AML-193 (cell line): ENCODE measurements at regions not wholly inside any gene's neighbourhood (a gene's known extent, or its start where the extent isn't known, plus 50 kb on each side); places are given as distances from the start of the nearest gene placed in this dataset.
"Not testable (repeated sequence)": the region's sequence is repeated elsewhere in the genome, so short reads cannot be mapped to it uniquely, and the experiment has no call there.

Experiments used
- DNase-seq, 2 experiments: peaks; one replicate each; lab custom pipeline; 2025; lab: John Stamatoyannopoulos, UW

GRCh38 chr16:35749253-35750141 is 2290.1 kb downstream of the TP53TG3F start:
- no peak for DNase-seq

- DNase-seq, result no peak
Measured at GRCh38 chr16:35750157-35750689, 2290.8 kb downstream of the TP53TG3F start.

GRCh38 chr16:35750701-35751104 is 2291.3 kb downstream of the TP53TG3F start:
- no peak for DNase-seq

GRCh38 chr16:35751191-35751941 is 2292.0 kb downstream of the TP53TG3F start:
- no peak for DNase-seq

GRCh38 chr16:35752012-35752772 is 2292.8 kb downstream of the TP53TG3F start:
- DNase-seq, result no peak

GRCh38 chr16:35752773-35753558 is 2293.6 kb downstream of the TP53TG3F start:
- DNase-seq, result no peak

GRCh38 chr16:35753559-35754390 is 2294.4 kb downstream of the TP53TG3F start:
- DNase-seq, result no peak

- DNase-seq, result no peak
Measured at GRCh38 chr16:35754391-35755369, 2295.3 kb downstream of the TP53TG3F start.

- DNase-seq, result no peak
Measured at GRCh38 chr16:35788381-35788780, 2329.0 kb downstream of the TP53TG3F start.

GRCh38 chr16:35792516-35793285 is 2333.3 kb downstream of the TP53TG3F start:
- no peak for DNase-seq

- no peak for DNase-seq
Measured at GRCh38 chr16:35793601-35794000, 2334.2 kb downstream of the TP53TG3F start.

GRCh38 chr16:35794896-35795295 is 2335.5 kb downstream of the TP53TG3F start:
- no peak for DNase-seq

- DNase-seq, result no peak
Measured at GRCh38 chr16:35795361-35796029, 2336.1 kb downstream of the TP53TG3F start.

- no peak for DNase-seq
Measured at GRCh38 chr16:35797811-35798210, 2338.4 kb downstream of the TP53TG3F start.

GRCh38 chr16:35798885-35799426 is 2339.5 kb downstream of the TP53TG3F start:
- no peak for DNase-seq

- not testable (repeated sequence) for DNase-seq
Measured at GRCh38 chr16:35804465-35804864, 2345.1 kb downstream of the TP53TG3F start.

- DNase-seq, result no peak
Measured at GRCh38 chr16:35823342-35823741, 2363.9 kb downstream of the TP53TG3F start.
